ENCODE measurements at regions not wholly inside any gene's neighbourhood (a gene's known extent, or its start where the extent isn't known, plus 50 kb on each side); places are given as distances from the start of the nearest gene placed in this dataset.

DNA sequence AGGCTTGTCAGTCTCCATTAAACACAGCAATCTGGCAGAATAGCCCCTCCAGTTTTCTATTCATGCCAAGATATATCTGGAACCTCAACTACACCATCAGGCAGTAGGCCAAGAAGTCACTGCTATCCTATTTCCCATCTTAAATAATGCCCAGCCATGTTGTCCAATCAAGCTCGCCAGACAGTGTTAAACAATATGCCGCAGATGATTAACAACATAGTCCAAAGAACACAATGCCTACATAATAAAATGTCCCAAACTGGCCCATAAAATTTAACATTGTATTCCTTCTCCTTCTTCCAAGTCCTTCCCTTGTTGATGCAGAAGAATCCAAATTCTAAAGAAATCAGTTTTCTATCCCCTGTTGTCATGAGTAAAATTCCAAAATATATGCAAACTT is 427.4 kb upstream of the PPP2R3A start:
- H3K9me3 Mint-ChIP-seq (ENCODE audit: unreplicated experiment) = no peaks in the 10 kb centered on the region
- TF ChIP-seq, protein P1, sequence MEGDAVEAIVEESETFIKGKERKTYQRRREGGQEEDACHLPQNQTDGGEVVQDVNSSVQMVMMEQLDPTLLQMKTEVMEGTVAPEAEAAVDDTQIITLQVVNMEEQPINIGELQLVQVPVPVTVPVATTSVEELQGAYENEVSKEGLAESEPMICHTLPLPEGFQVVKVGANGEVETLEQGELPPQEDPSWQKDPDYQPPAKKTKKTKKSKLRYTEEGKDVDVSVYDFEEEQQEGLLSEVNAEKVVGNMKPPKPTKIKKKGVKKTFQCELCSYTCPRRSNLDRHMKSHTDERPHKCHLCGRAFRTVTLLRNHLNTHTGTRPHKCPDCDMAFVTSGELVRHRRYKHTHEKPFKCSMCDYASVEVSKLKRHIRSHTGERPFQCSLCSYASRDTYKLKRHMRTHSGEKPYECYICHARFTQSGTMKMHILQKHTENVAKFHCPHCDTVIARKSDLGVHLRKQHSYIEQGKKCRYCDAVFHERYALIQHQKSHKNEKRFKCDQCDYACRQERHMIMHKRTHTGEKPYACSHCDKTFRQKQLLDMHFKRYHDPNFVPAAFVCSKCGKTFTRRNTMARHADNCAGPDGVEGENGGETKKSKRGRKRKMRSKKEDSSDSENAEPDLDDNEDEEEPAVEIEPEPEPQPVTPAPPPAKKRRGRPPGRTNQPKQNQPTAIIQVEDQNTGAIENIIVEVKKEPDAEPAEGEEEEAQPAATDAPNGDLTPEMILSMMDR (IDR thresholded peaks at IDR 0.05) = no peak
- no peaks in the 10 kb centered on the region for H3K36me3 Mint-ChIP-seq (ENCODE audit: unreplicated experiment)
- H3K4me3 Mint-ChIP-seq (ENCODE audit: unreplicated experiment) = no peak overlapping the region
- H3K4me1 Mint-ChIP-seq (ENCODE audit: unreplicated experiment) = no peaks in the 10 kb centered on the region
- no peak overlapping the region for H3K27ac Mint-ChIP-seq (ENCODE audit: unreplicated experiment)
- DNase-seq (ENCODE audit: extremely low spot score, unreplicated experiment) = no peak
- H3K27me3 Mint-ChIP-seq (ENCODE audit: unreplicated experiment) = no peaks in the 10 kb centered on the region

DNA sequence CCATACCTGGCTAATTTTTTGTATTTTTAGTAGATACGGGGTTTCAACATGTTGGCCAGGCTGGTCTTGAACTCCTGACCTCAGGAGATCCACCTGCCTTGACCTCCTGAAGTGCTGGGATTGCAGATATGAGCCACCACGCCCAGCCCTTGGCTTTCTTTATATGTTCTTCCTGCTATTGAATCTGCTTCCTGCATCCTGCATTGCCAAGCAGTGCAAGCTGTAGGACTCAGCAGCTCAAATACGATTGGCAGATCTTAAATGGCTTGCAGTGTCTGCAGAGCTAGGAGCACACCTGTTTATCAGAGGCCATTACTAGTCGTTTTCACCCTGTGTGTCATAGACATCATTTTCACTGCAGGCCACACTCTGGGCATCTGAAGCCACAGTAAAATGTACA is 426.2 kb upstream of the PPP2R3A start:
- Mint-ChIP-seq H3K9me3 (ENCODE audit: unreplicated experiment) (no peaks in the 10 kb centered on the region), H3K27me3 (ENCODE audit: unreplicated experiment) (no peaks in the 10 kb centered on the region), H3K27ac (ENCODE audit: unreplicated experiment) (no peak overlapping the region), H3K4me3 (ENCODE audit: unreplicated experiment) (no peak overlapping the region), H3K36me3 (ENCODE audit: unreplicated experiment) (no peaks in the 10 kb centered on the region), H3K4me1 (ENCODE audit: unreplicated experiment) (no peaks in the 10 kb centered on the region)
- no peak for DNase-seq (ENCODE audit: extremely low spot score, unreplicated experiment)
- TF ChIP-seq, protein P1 (IDR thresholded peaks at IDR 0.05) = no peak

DNA sequence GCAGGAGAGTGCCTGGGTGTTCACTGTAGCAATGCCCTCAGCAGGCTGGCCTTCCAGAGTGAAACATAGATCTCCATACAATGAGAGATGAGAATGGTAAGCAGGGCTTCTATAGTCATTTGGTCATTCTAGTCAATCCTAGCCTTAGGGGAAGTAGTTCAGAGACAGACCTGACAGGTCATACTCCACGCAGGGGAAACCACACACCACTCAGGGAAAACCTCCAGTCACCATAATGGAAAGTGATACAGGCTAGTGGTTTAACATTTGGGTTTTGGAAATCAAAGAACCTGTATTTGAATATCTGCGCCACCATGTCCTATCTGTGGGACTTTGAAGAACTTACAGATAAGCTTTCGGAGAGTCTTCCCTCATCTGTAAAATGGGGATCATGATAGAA is 425.7 kb upstream of the PPP2R3A start:
- Mint-ChIP-seq H3K9me3 (ENCODE audit: unreplicated experiment) (no peaks in the 10 kb centered on the region), H3K36me3 (ENCODE audit: unreplicated experiment) (no peaks in the 10 kb centered on the region), H3K4me1 (ENCODE audit: unreplicated experiment) (no peaks in the 10 kb centered on the region), H3K4me3 (ENCODE audit: unreplicated experiment) (no peak overlapping the region), H3K27me3 (ENCODE audit: unreplicated experiment) (no peaks in the 10 kb centered on the region), H3K27ac (ENCODE audit: unreplicated experiment) (no peak overlapping the region)
- DNase-seq (ENCODE audit: extremely low spot score, unreplicated experiment) = no peak
- TF ChIP-seq, protein P1 (IDR thresholded peaks at IDR 0.05) = no peak

DNA sequence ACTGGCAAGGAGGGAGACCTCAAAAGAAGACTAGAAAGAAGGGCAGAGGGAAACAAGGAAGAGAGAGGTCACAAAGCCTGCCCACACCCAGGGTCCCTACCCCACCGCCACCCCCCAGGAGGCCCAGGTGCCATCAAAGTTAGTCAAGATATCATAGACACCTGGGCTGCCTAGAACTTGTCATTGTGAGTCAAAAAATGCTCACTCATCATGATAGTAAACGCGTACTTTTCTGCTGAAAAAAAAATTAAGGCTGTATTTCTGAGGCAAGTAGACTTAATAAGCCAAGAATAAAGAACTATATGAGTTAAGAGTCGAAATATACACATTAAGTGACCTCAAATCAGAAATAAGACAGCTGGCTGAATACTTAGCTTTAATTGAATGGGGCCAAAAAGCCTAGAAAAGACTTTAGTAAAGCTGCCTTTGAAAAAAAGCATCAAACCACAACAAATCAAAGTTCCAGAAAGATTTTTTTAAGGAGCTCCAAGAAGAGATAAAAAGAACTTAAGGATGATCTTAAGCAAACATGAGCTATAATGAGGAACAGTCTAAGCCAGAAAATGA is 415.5 kb upstream of the PPP2R3A start:
- no peaks in the 10 kb centered on the region for H3K36me3 Mint-ChIP-seq (ENCODE audit: unreplicated experiment)
- no peak overlapping the region for H3K27ac Mint-ChIP-seq (ENCODE audit: unreplicated experiment)
- H3K9me3 Mint-ChIP-seq (ENCODE audit: unreplicated experiment) = no peaks in the 10 kb centered on the region
- no peaks in the 10 kb centered on the region for H3K27me3 Mint-ChIP-seq (ENCODE audit: unreplicated experiment)
- no peaks in the 10 kb centered on the region for H3K4me1 Mint-ChIP-seq (ENCODE audit: unreplicated experiment)
- DNase-seq (ENCODE audit: extremely low spot score, unreplicated experiment) = no peak
- no peak overlapping the region for H3K4me3 Mint-ChIP-seq (ENCODE audit: unreplicated experiment)
- TF ChIP-seq, protein P1 (IDR thresholded peaks at IDR 0.05) = no peak

DNA sequence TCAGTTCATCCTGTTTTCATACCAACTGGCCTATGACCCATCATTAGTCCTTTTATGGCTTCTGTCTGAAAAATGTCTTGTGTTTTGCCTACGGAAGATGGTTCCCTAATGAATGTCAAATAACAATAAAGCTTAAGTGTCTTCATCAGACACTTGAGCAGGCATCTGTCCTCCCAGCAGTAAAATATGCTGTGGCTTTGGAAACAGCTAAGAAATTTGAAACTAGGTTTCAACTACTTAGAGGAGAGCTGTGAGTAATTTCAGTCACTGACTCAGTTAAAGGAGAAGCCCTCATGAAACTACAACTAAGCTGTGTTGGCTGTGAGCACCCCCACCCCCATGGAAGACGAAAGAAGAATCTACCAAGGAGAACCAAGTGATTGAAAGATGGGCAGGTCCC is 409.4 kb upstream of the PPP2R3A start:
- H3K36me3 Mint-ChIP-seq (ENCODE audit: unreplicated experiment) = no peaks in the 10 kb centered on the region
- H3K9me3 Mint-ChIP-seq (ENCODE audit: unreplicated experiment) = no peaks in the 10 kb centered on the region
- no peaks in the 10 kb centered on the region for H3K27me3 Mint-ChIP-seq (ENCODE audit: unreplicated experiment)
- no peak for DNase-seq (ENCODE audit: extremely low spot score, unreplicated experiment)
- H3K27ac Mint-ChIP-seq (ENCODE audit: unreplicated experiment) = no peak overlapping the region
- no peak overlapping the region for H3K4me3 Mint-ChIP-seq (ENCODE audit: unreplicated experiment)
- TF ChIP-seq, protein P1 (IDR thresholded peaks at IDR 0.05) = no peak
- no peaks in the 10 kb centered on the region for H3K4me1 Mint-ChIP-seq (ENCODE audit: unreplicated experiment)

Data from osteocyte (in vitro differentiated cells).